AG04450 (cell line): ENCODE measurements at regions not wholly inside any gene's neighbourhood (a gene's known extent, or its start where the extent isn't known, plus 50 kb on each side); places are given as distances from the start of the nearest gene placed in this dataset.

Experiments
- CTCF ChIA-PET: fragments of 300-600, 350-600 bp; formaldehyde crosslinking; extraction: SDS; loops from one replicate; lab custom pipeline; 2022; ENCODE audit warnings: antibody characterized with exemption, inconsistent platforms; lab: Charles Lee
- POLR2A ChIA-PET: fragments of 350-600 bp; formaldehyde crosslinking; extraction: SDS; loops from one replicate; lab custom pipeline; 2021; ENCODE audit warnings: antibody characterized with exemption, inconsistent platforms; lab: Yijun Ruan, JAX
- DNase-seq: peaks from one replicate; pipeline ENCODE4 v3.0.0-alpha.2; 2011; ENCODE audit warnings: low read depth, low spot score
- H3K27ac ChIP-seq: one replicate; pipeline ENCODE4 v1.5.1; 2012; ENCODE audit warnings: low read depth, low read length, control low read depth
- H3K27me3 ChIP-seq: one replicate; pipeline ENCODE4 v1.6.0; 2012; ENCODE audit warnings: low read length; ENCODE audit not compliant: control insufficient read depth, insufficient read depth
- H3K4me3 ChIP-seq: 2 replicates; pipeline ENCODE4 v1.5.1; 2011; ENCODE audit warnings: mild to moderate bottlenecking, low read depth, low read length, control low read depth
- H3K9me3 ChIP-seq: 2 replicates; pipeline ENCODE4 v1.5.1; 2012; ENCODE audit warnings: low read length; ENCODE audit not compliant: control insufficient read depth, insufficient read depth
- CTCF ChIP-seq: IDR thresholded peaks from 2 replicates; pipeline ENCODE4 v1.5.1; 2011; ENCODE audit warnings: low read depth, low read length, control low read depth, inconsistent platforms

- Histone ChIP-seq H3K9me3 (no peaks in the 10 kb centered on the region), H3K4me3 (no peak overlapping the region), H3K27ac (no peak overlapping the region), H3K27me3 (no peaks in the 10 kb centered on the region)
- TF ChIP-seq CTCF = no peak
- ChIA-PET POLR2A (no interaction called here), CTCF (no interaction called here)
- DNase-seq = no peak
Observed at GRCh38 chr13:72194523-72194922, 327.5 kb upstream of the DACH1 start.

DNA sequence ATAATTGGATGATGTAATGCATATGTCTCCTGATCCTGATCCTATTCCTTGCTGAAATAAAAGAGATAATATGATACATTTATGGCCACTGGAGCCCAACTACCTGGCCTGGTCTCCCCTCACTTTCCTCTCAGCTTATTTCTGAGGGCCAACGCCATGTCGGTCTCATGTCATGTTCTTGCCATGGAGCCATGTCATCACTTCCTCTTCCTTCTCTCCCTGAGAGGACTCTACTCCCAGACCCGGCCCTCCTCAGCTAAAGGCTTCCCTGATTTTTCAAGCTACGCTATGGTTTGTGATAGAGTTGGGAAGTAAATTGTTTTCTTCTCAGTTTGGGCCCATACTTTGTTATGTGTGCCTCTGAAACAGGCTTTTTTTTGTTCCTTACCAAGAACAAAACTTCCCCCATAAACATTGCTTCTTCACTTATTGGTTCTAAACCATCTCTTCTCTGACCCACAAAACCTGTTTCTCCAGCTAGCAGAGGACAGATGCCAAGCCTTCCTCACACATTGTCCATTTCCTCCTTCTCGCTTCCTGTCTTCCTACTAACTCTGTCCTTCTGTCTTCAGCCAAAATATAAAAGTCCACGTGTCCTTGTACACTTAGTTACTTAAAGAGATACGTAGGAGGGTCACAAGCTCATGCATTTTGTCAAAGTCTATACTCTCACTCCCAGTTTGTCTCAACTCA lies 319.9 kb upstream of the DACH1 start:
- ChIA-PET CTCF (no interaction called here), POLR2A (no interaction called here)

GRCh38 chr13:72185776-72186175 lies 318.8 kb upstream of the DACH1 start:
- Histone ChIP-seq H3K27ac (no peak overlapping the region), H3K9me3 (no peaks in the 10 kb centered on the region), H3K4me3 (no peak overlapping the region), H3K27me3 (no peaks in the 10 kb centered on the region)
- ChIA-PET POLR2A (no interaction called here), CTCF (no interaction called here)
- no peak for TF ChIP-seq CTCF
- no peak for DNase-seq

More for the DNA sequence above, 319.9 kb upstream of the DACH1 start:
- no peak for TF ChIP-seq CTCF
- no peak overlapping the region for H3K27ac ChIP-seq
- no peaks in the 10 kb centered on the region for H3K27me3 ChIP-seq
- no peak overlapping the region for H3K4me3 ChIP-seq
- H3K9me3 ChIP-seq = no peaks in the 10 kb centered on the region
- DNase-seq = no peak

GRCh38 chr13:72181661-72182060 lies 314.7 kb upstream of the DACH1 start:
- no peak overlapping the region for H3K27ac ChIP-seq
- no peak for TF ChIP-seq CTCF
- ChIA-PET POLR2A (no interaction called here), CTCF (no interaction called here)
- no peak for DNase-seq
- no peak overlapping the region for H3K4me3 ChIP-seq
- H3K27me3 ChIP-seq = no peaks in the 10 kb centered on the region
- no peaks in the 10 kb centered on the region for H3K9me3 ChIP-seq

GRCh38 chr13:72180253-72180952 lies 313.4 kb upstream of the DACH1 start:
- no peak for TF ChIP-seq CTCF
- Histone ChIP-seq H3K27ac (no peak overlapping the region), H3K4me3 (no peak overlapping the region), H3K27me3 (no peaks in the 10 kb centered on the region), H3K9me3 (no peaks in the 10 kb centered on the region)
- ChIA-PET CTCF (no interaction called here), POLR2A (no interaction called here)
- no peak for DNase-seq
